DOHH2 (cell line): ENCODE measurements at regions not wholly inside any gene's neighbourhood (a gene's known extent, or its start where the extent isn't known, plus 50 kb on each side); places are given as distances from the start of the nearest gene placed in this dataset.

Source experiments
- H3F3A ChIP-seq: fragments of 200-600 bp; sonication (generic), shearing (Covaris generic); 2 replicates; pipeline ENCODE4 v1.6.0; 2016; ENCODE audit warnings: antibody characterized with exemption, mild to moderate bottlenecking; ENCODE audit not compliant: control insufficient read depth, insufficient read depth
- H3K27ac ChIP-seq: fragments of 200-600 bp; sonication (generic); 2 replicates; pipeline ENCODE4 v1.5.1; 2014; ENCODE audit warnings: low read depth, mild to moderate bottlenecking, low read length, moderate library complexity
- H3K27me3 ChIP-seq: fragments of 200-600 bp; sonication (generic); 2 replicates; pipeline ENCODE4 v1.6.1; 2014; ENCODE audit warnings: mild to moderate bottlenecking, low read length, mixed read lengths; ENCODE audit not compliant: control insufficient read depth
- H3K36me3 ChIP-seq: fragments of 200-600 bp; sonication (generic); 2 replicates; pipeline ENCODE4 v1.6.1; 2014; ENCODE audit warnings: mild to moderate bottlenecking, low read length, moderate library complexity, mixed read lengths; ENCODE audit not compliant: control insufficient read depth
- H3K4me1 ChIP-seq: fragments of 200-600 bp; sonication (generic); 2 replicates; pipeline ENCODE4 v1.6.1; 2014; ENCODE audit warnings: mild to moderate bottlenecking, low read length, mixed read lengths; ENCODE audit not compliant: control insufficient read depth
- H3K4me2 ChIP-seq: fragments of 200-600 bp; sonication (generic); 2 replicates; pipeline ENCODE4 v1.6.0; 2014; ENCODE audit warnings: mild to moderate bottlenecking, low read length, moderate library complexity
- H3K4me3 ChIP-seq: fragments of 200-600 bp; sonication (generic); 2 replicates; pipeline ENCODE4 v1.5.1; 2014; ENCODE audit warnings: mild to moderate bottlenecking, low read length, mixed read lengths
- H3K79me2 ChIP-seq: fragments of 200-600 bp; sonication (generic); 2 replicates; pipeline ENCODE4 v1.6.1; 2014; ENCODE audit warnings: mild to moderate bottlenecking, low read length, mixed read lengths; ENCODE audit not compliant: control insufficient read depth
- H3K9me2 ChIP-seq: fragments of 200-600 bp; sonication (generic); replicated peaks from 2 replicates; pipeline ENCODE4 v1.6.1; 2014; ENCODE audit warnings: mild to moderate bottlenecking, low read length, mixed read lengths; ENCODE audit not compliant: control insufficient read depth
- H3K9me3 ChIP-seq: fragments of 200-600 bp; sonication (generic); 2 replicates; pipeline ENCODE4 v1.6.1; 2014; ENCODE audit warnings: antibody characterized with exemption, low read length, mixed read lengths; ENCODE audit not compliant: control insufficient read depth, insufficient read depth
- H4K20me1 ChIP-seq: fragments of 200-600 bp; sonication (generic); 2 replicates; pipeline ENCODE4 v1.6.0; 2014; ENCODE audit warnings: low read depth, mild to moderate bottlenecking, antibody characterized with exemption, low read length, moderate library complexity; ENCODE audit not compliant: control insufficient read depth, insufficient read depth
- EZH2phosphoT487 ChIP-seq: fragments of 200-600 bp; sonication (generic); IDR thresholded peaks from 2 replicates; pipeline ENCODE4 v1.6.1; 2017; ENCODE audit warnings: borderline replicate concordance, mild to moderate bottlenecking, antibody characterized with exemption, low read length, moderate library complexity, mixed read lengths
- TF ChIP-seq, protein P1 (sequence below): fragments of 200-600 bp; sonication (generic); IDR thresholded peaks from one replicate; pipeline ENCODE4 v1.5.1; 2014; ENCODE audit warnings: antibody characterized with exemption, mild to moderate bottlenecking, low read depth, low read length; ENCODE audit not compliant: poor library complexity, severe bottlenecking

DNA sequence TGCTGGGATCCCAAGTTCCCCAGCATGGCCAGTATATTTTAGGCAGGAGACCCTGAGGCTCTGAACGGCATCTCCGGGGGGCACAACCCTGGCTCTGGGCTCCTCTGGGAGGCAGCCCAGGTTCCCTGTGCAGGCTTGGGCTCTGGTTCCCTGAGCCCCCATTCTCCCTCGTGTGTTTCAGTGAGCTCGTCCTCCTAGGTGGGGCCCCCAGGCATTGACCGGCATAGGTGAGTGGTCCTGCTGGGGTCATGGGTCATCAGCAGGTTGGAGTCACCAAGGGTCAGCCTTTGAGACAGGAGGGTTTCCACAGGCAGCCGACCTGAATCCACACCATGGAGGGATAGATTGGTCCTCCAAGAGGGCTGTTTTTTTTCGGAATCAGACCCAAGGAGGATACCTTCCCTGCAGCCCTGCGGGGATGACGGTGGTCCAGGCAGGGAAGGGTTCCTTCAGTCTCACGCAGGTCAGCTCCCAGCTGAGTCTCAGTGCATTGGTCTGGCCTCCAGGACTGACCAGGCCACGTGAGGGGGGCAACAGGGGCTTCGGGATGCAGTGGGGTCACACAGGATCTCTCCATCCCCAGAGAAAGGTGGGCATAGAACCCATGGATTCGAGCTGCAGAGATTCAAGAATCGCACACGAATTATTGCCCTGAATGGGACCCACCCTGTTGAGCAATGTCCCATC, 226.0 kb downstream of the SNRPN start:
- H3K27ac ChIP-seq: no peak overlapping the region
- no peaks in the 10 kb centered on the region for H3F3A ChIP-seq
- H3K4me1 ChIP-seq: no peaks in the 10 kb centered on the region
- no peak overlapping the region for H3K4me3 ChIP-seq
- no peaks in the 10 kb centered on the region for H3K79me2 ChIP-seq
- TF ChIP-seq, protein P1, sequence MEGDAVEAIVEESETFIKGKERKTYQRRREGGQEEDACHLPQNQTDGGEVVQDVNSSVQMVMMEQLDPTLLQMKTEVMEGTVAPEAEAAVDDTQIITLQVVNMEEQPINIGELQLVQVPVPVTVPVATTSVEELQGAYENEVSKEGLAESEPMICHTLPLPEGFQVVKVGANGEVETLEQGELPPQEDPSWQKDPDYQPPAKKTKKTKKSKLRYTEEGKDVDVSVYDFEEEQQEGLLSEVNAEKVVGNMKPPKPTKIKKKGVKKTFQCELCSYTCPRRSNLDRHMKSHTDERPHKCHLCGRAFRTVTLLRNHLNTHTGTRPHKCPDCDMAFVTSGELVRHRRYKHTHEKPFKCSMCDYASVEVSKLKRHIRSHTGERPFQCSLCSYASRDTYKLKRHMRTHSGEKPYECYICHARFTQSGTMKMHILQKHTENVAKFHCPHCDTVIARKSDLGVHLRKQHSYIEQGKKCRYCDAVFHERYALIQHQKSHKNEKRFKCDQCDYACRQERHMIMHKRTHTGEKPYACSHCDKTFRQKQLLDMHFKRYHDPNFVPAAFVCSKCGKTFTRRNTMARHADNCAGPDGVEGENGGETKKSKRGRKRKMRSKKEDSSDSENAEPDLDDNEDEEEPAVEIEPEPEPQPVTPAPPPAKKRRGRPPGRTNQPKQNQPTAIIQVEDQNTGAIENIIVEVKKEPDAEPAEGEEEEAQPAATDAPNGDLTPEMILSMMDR: no peak
- TF ChIP-seq EZH2phosphoT487: no peak
- H3K9me3 ChIP-seq: peaks cover 71% of the 10 kb centered on the region; the same call in 1 of the 2 replicates
- H3K9me2 ChIP-seq: no peaks in the 10 kb centered on the region
- no peaks in the 10 kb centered on the region for H3K27me3 ChIP-seq
- H3K36me3 ChIP-seq: no peaks in the 10 kb centered on the region
- H3K4me2 ChIP-seq: no peak overlapping the region
- H4K20me1 ChIP-seq: no peaks in the 10 kb centered on the region

DNA sequence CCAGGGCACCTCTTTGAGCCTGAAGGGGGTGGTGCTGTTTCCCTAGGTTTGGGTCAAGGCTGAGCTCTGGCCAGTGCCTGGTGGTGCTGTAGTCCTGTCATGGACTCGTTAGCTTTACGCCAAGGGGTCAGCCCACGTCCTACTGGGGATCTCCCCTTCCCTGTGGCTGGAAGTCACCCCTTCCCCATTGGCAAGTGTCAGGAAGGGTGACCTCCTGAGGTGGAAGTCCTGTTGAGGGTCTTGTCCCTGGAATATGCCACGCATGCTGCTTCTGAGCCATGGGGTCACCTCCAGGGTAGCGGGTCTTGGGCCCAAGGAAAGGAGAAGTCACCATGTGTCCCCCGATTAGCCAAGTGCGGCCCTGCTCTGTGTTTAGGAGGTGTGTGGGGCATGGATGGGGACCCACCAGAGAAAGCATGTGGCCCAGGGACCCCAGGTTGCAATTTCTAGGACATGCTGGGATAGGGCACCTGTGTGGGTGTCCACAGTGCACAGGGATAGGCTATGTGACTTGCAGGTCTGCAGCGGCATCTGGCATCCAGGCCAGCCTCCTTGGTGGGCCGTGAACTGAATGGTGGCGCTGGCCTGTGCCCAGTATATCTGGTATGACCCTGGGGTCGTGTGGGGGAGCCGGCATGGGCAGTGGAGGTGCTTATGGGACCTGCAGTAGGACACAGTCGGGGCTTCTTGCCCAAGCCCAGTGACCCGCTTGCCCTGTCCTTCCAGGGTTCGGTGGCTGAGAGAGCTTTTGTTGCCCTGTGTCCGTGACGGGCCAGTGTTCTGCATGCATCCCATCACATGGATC, 226.7 kb downstream of the SNRPN start:
- no peaks in the 10 kb centered on the region for H3K4me1 ChIP-seq
- no peaks in the 10 kb centered on the region for H3K36me3 ChIP-seq
- no peaks in the 10 kb centered on the region for H4K20me1 ChIP-seq
- H3K4me3 ChIP-seq: no peak overlapping the region
- no peak overlapping the region for H3K27ac ChIP-seq
- H3K79me2 ChIP-seq: no peaks in the 10 kb centered on the region
- H3K27me3 ChIP-seq: no peaks in the 10 kb centered on the region
- no peak overlapping the region for H3K4me2 ChIP-seq
- H3K9me3 ChIP-seq: peaks cover 70% of the 10 kb centered on the region; the same call in 1 of the 2 replicates
- H3F3A ChIP-seq: no peaks in the 10 kb centered on the region
- no peak for TF ChIP-seq EZH2phosphoT487
- TF ChIP-seq, protein P1: no peak
- H3K9me2 ChIP-seq: no peaks in the 10 kb centered on the region

DNA sequence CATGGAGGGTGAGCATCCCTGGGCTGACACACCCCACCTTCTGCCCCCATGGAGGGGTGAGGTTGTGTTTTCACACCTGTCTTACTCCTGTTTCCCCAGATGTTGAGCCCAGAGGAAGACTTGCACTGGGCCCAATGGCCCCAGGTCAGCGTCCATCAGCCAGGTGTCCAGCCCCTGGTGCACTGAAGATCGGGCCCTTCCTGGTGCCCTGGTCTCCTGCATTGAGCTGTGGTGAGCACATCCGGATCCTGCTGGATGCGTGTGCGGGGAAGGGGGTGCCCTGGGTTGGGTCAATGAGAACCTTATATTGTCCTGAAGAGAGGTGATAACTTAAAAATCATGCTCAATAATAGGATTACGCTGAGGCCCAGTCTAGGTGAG, 227.3 kb downstream of the SNRPN start:
- no peaks in the 10 kb centered on the region for H3K36me3 ChIP-seq
- no peaks in the 10 kb centered on the region for H3K79me2 ChIP-seq
- H3K9me3 ChIP-seq: peaks cover 65% of the 10 kb centered on the region; the same call in 1 of the 2 replicates

More for the DNA sequence above, 227.3 kb downstream of the SNRPN start:
- no peak for TF ChIP-seq EZH2phosphoT487
- TF ChIP-seq, protein P1: no peak
- Histone ChIP-seq H3K4me2 (no peak overlapping the region), H3K27ac (no peak overlapping the region), H3K9me2 (no peaks in the 10 kb centered on the region), H3F3A (no peaks in the 10 kb centered on the region), H3K4me3 (no peak overlapping the region), H4K20me1 (no peaks in the 10 kb centered on the region), H3K27me3 (no peaks in the 10 kb centered on the region), H3K4me1 (no peaks in the 10 kb centered on the region)
